Keratinocyte (primary cell): ENCODE measurements at regions not wholly inside any gene's neighbourhood (a gene's known extent, or its start where the extent isn't known, plus 50 kb on each side); places are given as distances from the start of the nearest gene placed in this dataset.

Experiments used
- DNase-seq: peaks from one replicate; pipeline ENCODE4 v3.0.0-alpha.2; 2011; ENCODE audit warnings: low read depth, missing footprints, low spot score
- FAIRE-seq: peaks from 2 replicates; lab custom pipeline; 2011; peaks lifted over from hg19 to GRCh38; lab: Jason Lieb, UNC
- H2AFZ ChIP-seq: 2 replicates; pipeline ENCODE4 v1.6.0; 2012; ENCODE audit warnings: low read length, control low read depth, inconsistent platforms; ENCODE audit not compliant: control insufficient read depth
- H3K27ac ChIP-seq: 2 replicates; pipeline ENCODE4 v1.5.1; 2011; ENCODE audit warnings: low read length; ENCODE audit not compliant: control insufficient read depth, insufficient read depth
- H3K27me3 ChIP-seq: 3 replicates; pipeline ENCODE4 v1.6.0; 2011; ENCODE audit warnings: low read length; ENCODE audit not compliant: control insufficient read depth, insufficient read depth; ENCODE audit errors: extremely low read depth
- H3K36me3 ChIP-seq, 2 experiments: 2 replicates in 1 of 2; 3 replicates in 1 of 2; pipeline ENCODE4 v1.5.1; 2011; ENCODE audit warnings: low read length in 2 of 2, mild to moderate bottlenecking in 1 of 2; ENCODE audit not compliant: control insufficient read depth in 2 of 2, insufficient read depth in 2 of 2; ENCODE audit errors: extremely low read depth in 1 of 2
- H3K4me1 ChIP-seq: 3 replicates; pipeline ENCODE4 v1.5.1; 2011; ENCODE audit warnings: low read length; ENCODE audit not compliant: control insufficient read depth, insufficient read depth; ENCODE audit errors: extremely low read depth
- H3K4me2 ChIP-seq: 3 replicates; pipeline ENCODE4 v1.6.0; 2011; ENCODE audit warnings: low read depth, low read length; ENCODE audit not compliant: control insufficient read depth, insufficient read depth; ENCODE audit errors: extremely low read depth
- H3K4me3 ChIP-seq, 3 experiments: fragments of 200-600 bp in 1 of 3; sonication (generic) in 1 of 3; 2 replicates in 2 of 3; 3 replicates in 1 of 3; pipeline ENCODE4 v1.5.1; 2011 to 2016; ENCODE audit warnings: low read length in 3 of 3, mild to moderate bottlenecking in 3 of 3, control low read depth in 2 of 3, inconsistent platforms in 1 of 3, low read depth in 1 of 3, mixed read lengths in 1 of 3, mixed run types in 1 of 3, moderate library complexity in 1 of 3; ENCODE audit not compliant: control insufficient read depth in 2 of 3, insufficient read depth in 2 of 3; ENCODE audit errors: extremely low read depth in 1 of 3
- H3K79me2 ChIP-seq: 2 replicates; pipeline ENCODE4 v1.6.0; 2012; ENCODE audit warnings: low read length; ENCODE audit not compliant: control insufficient read depth, insufficient read depth
- H3K9ac ChIP-seq: 3 replicates; pipeline ENCODE4 v1.6.0; 2011; ENCODE audit warnings: low read length; ENCODE audit not compliant: control insufficient read depth, insufficient read depth; ENCODE audit errors: extremely low read depth
- H3K9me1 ChIP-seq: 3 replicates; pipeline ENCODE4 v1.6.0; 2011; ENCODE audit warnings: low read length; ENCODE audit not compliant: control insufficient read depth, insufficient read depth; ENCODE audit errors: extremely low read depth
- H3K9me3 ChIP-seq: 2 replicates; pipeline ENCODE4 v1.5.1; 2012; ENCODE audit warnings: low read depth, low read length; ENCODE audit not compliant: control insufficient read depth
- H4K20me1 ChIP-seq: 3 replicates; pipeline ENCODE4 v1.6.0; 2011; ENCODE audit warnings: low read length; ENCODE audit not compliant: control insufficient read depth, insufficient read depth; ENCODE audit errors: extremely low read depth
- EZH2 ChIP-seq: IDR thresholded peaks from one replicate; pipeline ENCODE4 v1.6.1; 2012; ENCODE audit warnings: inconsistent platforms, mild to moderate bottlenecking, low read length, moderate library complexity
- dilution Hi-C: fragments of 300-500 bp; cut with MboI; formaldehyde crosslinking; loops from one replicate; pipeline ENCODE4 v1.7.0; 2020; ENCODE audit warnings: low sequenced_read_pairs; ENCODE audit not compliant: extremely low pct_ligation_motif_present
- TF ChIP-seq, protein P1 (sequence below), 3 experiments: IDR thresholded peaks in 1 of 3; conservative IDR thresholded peaks in 1 of 3; optimal IDR thresholded peaks in 1 of 3; 2 replicates in 2 of 3; 3 replicates in 1 of 3; pipeline versions ENCODE3 to v1.5.1; 2011; ENCODE audit warnings: low read length in 3 of 3, mild to moderate bottlenecking in 3 of 3, moderate library complexity in 2 of 3, control low read depth in 1 of 3, inconsistent platforms in 1 of 3; ENCODE audit not compliant: insufficient read depth in 2 of 3; ENCODE audit errors: extremely low read depth in 1 of 3

DNA sequence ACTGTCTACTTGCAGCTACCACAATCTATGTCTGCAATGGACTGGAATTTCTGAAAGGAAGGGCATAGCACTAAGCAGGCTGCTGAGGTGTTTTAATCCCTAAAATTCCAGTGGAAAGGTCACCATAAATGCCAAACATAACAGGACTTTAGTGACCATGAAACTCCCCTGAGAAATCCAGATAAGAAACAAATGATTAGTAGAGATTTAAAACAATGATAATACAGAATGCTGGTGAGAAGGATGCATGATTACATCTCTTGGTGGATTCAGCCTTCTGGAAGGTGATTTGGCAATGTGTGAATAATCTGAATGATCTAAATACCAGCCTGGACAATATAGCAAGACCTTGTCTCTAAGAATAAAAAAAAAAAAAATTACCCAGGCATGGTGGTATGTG, 475.0 kb upstream of the CBLB start:
- no peak overlapping the region for H3K4me2 ChIP-seq
- no peak overlapping the region for H3K9ac ChIP-seq
- H3K9me1 ChIP-seq, result no peaks in the 10 kb centered on the region
- H2AFZ ChIP-seq, result no peak overlapping the region
- dilution Hi-C loops, result no loop called here
- H4K20me1 ChIP-seq, result no peaks in the 10 kb centered on the region
- FAIRE-seq, result no peak
- no peaks in the 10 kb centered on the region for H3K9me3 ChIP-seq
- H3K27ac ChIP-seq, result no peak overlapping the region
- H3K4me3 ChIP-seq, result no peak overlapping the region
- TF ChIP-seq EZH2, result no peak
- TF ChIP-seq, protein P1, sequence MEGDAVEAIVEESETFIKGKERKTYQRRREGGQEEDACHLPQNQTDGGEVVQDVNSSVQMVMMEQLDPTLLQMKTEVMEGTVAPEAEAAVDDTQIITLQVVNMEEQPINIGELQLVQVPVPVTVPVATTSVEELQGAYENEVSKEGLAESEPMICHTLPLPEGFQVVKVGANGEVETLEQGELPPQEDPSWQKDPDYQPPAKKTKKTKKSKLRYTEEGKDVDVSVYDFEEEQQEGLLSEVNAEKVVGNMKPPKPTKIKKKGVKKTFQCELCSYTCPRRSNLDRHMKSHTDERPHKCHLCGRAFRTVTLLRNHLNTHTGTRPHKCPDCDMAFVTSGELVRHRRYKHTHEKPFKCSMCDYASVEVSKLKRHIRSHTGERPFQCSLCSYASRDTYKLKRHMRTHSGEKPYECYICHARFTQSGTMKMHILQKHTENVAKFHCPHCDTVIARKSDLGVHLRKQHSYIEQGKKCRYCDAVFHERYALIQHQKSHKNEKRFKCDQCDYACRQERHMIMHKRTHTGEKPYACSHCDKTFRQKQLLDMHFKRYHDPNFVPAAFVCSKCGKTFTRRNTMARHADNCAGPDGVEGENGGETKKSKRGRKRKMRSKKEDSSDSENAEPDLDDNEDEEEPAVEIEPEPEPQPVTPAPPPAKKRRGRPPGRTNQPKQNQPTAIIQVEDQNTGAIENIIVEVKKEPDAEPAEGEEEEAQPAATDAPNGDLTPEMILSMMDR (optimal IDR thresholded peaks at IDR 0.05 in 1 of 3, IDR thresholded peaks at IDR 0.05 in 1 of 3, conservative IDR thresholded peaks at IDR 0.05 in 1 of 3; ENCODE audit: extremely low read depth in 1 of 3, insufficient read depth in 2 of 3, low read length in 3 of 3), result no peak
- no peaks in the 10 kb centered on the region for H3K4me1 ChIP-seq
- no peak for DNase-seq
- no peaks in the 10 kb centered on the region for H3K27me3 ChIP-seq
- H3K36me3 ChIP-seq, result no peaks in the 10 kb centered on the region
- no peaks in the 10 kb centered on the region for H3K79me2 ChIP-seq

DNA sequence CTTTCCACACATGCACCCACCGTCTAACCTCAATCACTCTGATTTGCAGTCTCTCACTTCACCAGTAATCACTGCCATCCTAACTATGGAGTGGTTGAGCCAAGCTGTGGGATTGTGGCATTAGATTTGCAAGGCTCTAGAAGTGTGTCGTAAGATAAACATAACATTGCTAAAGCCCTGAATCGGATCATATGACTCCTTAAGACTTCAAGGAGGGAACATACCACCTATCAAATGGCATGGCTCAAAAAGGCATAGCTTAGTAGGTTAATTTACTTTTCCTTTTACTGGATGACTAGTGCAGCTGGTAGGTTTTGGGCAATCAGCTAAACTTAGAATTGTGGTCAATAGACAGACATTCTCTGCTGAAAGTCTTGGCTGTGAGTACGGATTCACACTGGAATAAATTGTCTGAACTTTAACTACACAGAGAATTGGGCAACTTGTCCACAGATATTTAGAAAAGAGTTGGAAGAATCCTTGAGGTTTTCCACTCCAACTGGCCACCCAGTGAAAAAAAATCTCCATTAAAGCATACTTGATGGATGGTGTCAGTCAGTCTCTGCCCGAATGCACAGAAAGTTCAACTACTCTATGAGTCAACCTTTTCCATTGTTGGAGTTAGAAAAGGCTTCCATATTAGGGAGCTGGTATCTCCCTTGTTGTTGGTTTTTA, 476.7 kb upstream of the CBLB start:
- Histone ChIP-seq H2AFZ (no peak overlapping the region), H3K9me1 (no peaks in the 10 kb centered on the region), H3K4me3 (no peak overlapping the region), H3K27ac (no peak overlapping the region), H3K27me3 (no peaks in the 10 kb centered on the region), H3K79me2 (no peaks in the 10 kb centered on the region), H3K36me3 (no peaks in the 10 kb centered on the region), H3K9me3 (no peaks in the 10 kb centered on the region), H3K9ac (no peak overlapping the region), H4K20me1 (no peaks in the 10 kb centered on the region), H3K4me2 (no peak overlapping the region), H3K4me1 (no peaks in the 10 kb centered on the region)
- no peak for TF ChIP-seq EZH2
- TF ChIP-seq, protein P1 (optimal IDR thresholded peaks at IDR 0.05 in 1 of 3, IDR thresholded peaks at IDR 0.05 in 1 of 3, conservative IDR thresholded peaks at IDR 0.05 in 1 of 3; ENCODE audit: extremely low read depth in 1 of 3, insufficient read depth in 2 of 3, low read length in 3 of 3), result no peak
- dilution Hi-C loops, result no loop called here
- DNase-seq (no peak), FAIRE-seq (no peak)
